OCI-LY3 (cell line): ENCODE measurements at regions not wholly inside any gene's neighbourhood (a gene's known extent, or its start where the extent isn't known, plus 50 kb on each side); places are given as distances from the start of the nearest gene placed in this dataset.

Experiments used
- H2AFZ ChIP-seq: fragments of 200-600, 300-600 bp; shearing (Covaris generic); 2 replicates; pipeline ENCODE4 v1.6.0; 2014; ENCODE audit warnings: antibody characterized with exemption, low read depth, low read length
- H3K27ac ChIP-seq: fragments of 200-600, 300-600 bp; sonication (generic); 2 replicates; pipeline ENCODE4 v1.5.1; 2014; ENCODE audit warnings: mild to moderate bottlenecking, low read length, moderate library complexity, mixed read lengths
- H3K27me3 ChIP-seq: fragments of 200-600, 300-600 bp; sonication (generic); 2 replicates; pipeline ENCODE4 v1.6.1; 2014; ENCODE audit warnings: low read depth, low read length, mixed read lengths
- H3K36me3 ChIP-seq: fragments of 200-600, 300-600 bp; sonication (generic); replicated peaks from 2 replicates; pipeline ENCODE3; 2014; ENCODE audit warnings: low read depth, low read length, mixed read lengths
- H3K4me1 ChIP-seq: fragments of 300-600, 200-600 bp; sonication (generic); 2 replicates; pipeline ENCODE4 v1.6.1; 2014; ENCODE audit warnings: low read length, mixed read lengths
- H3K4me2 ChIP-seq: fragments of 200-600, 300-600 bp; sonication (generic); 2 replicates; pipeline ENCODE4 v1.6.1; 2014; ENCODE audit warnings: low read length, mixed read lengths
- H3K4me3 ChIP-seq: fragments of 300-600, 200-600 bp; sonication (generic); 2 replicates; pipeline ENCODE4 v1.5.1; 2014; ENCODE audit warnings: antibody characterized with exemption, mild to moderate bottlenecking, low read length, moderate library complexity
- H3K79me2 ChIP-seq: fragments of 300-600, 200-600 bp; shearing (Covaris generic); 2 replicates; pipeline ENCODE4 v1.6.1; 2014; ENCODE audit warnings: mild to moderate bottlenecking, low read length, mixed read lengths
- H3K9ac ChIP-seq: fragments of 300-600, 200-600 bp; shearing (Covaris generic); 2 replicates; pipeline ENCODE4 v1.6.0; 2014; ENCODE audit warnings: mild to moderate bottlenecking, low read length, moderate library complexity
- H3K9me3 ChIP-seq: fragments of 200-600, 300-600 bp; shearing (Covaris generic); 2 replicates; pipeline ENCODE4 v1.6.1; 2014; ENCODE audit warnings: low read length, mixed read lengths; ENCODE audit not compliant: insufficient read depth
- H4K20me1 ChIP-seq: fragments of 200-600, 300-600 bp; sonication (generic); 2 replicates; pipeline ENCODE4 v1.6.1; 2016; ENCODE audit warnings: low read length, mixed read lengths; ENCODE audit not compliant: insufficient read depth
- EZH2phosphoT487 ChIP-seq: fragments of 200-600 bp; shearing (Covaris generic); IDR thresholded peaks from 2 replicates; pipeline ENCODE4 v1.6.1; 2018; ENCODE audit warnings: antibody characterized with exemption, mixed run types, low read depth
- TF ChIP-seq, protein P1 (sequence below): fragments of 200-600, 300-600 bp; sonication (generic); IDR thresholded peaks from 2 replicates; pipeline ENCODE4 v1.5.1; 2014; ENCODE audit warnings: antibody characterized with exemption, low read length, low read depth

DNA sequence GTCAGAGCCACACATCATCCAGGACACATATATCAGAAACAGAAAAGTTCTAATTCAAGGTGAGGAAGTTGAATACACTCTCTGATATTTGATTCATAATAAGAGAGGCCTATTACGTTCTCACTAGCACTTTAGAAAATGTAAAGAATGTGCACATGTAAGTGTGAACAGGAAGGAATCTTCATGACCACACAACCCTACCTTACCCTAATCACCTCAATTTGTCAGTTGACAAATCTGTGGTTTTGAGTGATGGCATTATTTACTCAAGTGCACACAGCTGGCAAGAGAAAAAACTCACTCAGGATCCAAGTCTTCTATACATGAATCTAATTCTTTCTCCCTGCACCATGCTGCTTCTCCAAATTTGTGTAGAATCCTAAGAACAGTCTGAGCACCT, 445.8 kb downstream of the SUCLA2 start:
- Histone ChIP-seq H3K79me2 (no peaks in the 10 kb centered on the region), H3K9me3 (no peaks in the 10 kb centered on the region), H3K4me3 (no peak overlapping the region), H3K4me2 (no peak overlapping the region), H4K20me1 (no peaks in the 10 kb centered on the region), H3K9ac (no peak overlapping the region), H3K4me1 (no peaks in the 10 kb centered on the region), H3K36me3 (no peaks in the 10 kb centered on the region), H2AFZ (no peak overlapping the region), H3K27me3 (no peaks in the 10 kb centered on the region), H3K27ac (no peak overlapping the region)
- TF ChIP-seq, protein P1, sequence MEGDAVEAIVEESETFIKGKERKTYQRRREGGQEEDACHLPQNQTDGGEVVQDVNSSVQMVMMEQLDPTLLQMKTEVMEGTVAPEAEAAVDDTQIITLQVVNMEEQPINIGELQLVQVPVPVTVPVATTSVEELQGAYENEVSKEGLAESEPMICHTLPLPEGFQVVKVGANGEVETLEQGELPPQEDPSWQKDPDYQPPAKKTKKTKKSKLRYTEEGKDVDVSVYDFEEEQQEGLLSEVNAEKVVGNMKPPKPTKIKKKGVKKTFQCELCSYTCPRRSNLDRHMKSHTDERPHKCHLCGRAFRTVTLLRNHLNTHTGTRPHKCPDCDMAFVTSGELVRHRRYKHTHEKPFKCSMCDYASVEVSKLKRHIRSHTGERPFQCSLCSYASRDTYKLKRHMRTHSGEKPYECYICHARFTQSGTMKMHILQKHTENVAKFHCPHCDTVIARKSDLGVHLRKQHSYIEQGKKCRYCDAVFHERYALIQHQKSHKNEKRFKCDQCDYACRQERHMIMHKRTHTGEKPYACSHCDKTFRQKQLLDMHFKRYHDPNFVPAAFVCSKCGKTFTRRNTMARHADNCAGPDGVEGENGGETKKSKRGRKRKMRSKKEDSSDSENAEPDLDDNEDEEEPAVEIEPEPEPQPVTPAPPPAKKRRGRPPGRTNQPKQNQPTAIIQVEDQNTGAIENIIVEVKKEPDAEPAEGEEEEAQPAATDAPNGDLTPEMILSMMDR: no peak
- no peak for TF ChIP-seq EZH2phosphoT487

DNA sequence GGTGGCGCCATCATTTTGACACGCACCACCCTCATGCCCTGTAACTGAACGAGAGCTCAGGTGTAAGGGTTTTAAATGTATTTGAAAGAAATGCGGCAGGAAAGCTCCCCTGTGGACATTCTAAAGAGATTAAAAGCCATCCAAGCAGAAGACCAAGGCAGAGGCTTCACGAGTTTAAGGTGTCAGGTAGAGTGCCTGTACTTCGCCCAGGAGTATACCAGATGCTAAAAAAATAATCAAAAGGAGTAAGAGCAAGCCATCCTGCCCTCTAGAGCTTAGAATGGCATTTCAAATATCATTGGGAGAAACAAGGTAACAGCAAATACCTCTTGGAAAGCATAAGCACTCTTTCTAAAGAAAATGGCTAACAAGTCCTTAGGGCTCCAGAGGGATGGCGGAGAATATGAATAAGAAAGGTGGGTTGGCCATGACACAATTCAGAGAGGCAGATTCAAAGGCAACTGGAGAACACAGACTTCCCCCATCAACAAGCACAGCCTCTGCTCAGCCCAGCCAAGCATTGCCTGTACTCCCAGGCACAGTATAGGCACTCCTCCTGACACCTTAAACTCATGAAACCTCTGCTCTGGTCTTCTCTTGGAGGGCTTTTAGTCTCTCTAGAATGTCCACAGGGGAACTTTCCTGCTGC, 447.6 kb downstream of the SUCLA2 start:
- Histone ChIP-seq H4K20me1 (no peaks in the 10 kb centered on the region), H3K4me1 (no peaks in the 10 kb centered on the region), H3K79me2 (no peaks in the 10 kb centered on the region), H3K4me3 (no peak overlapping the region), H3K4me2 (no peak overlapping the region), H3K36me3 (no peaks in the 10 kb centered on the region), H3K9me3 (no peaks in the 10 kb centered on the region), H3K27me3 (no peaks in the 10 kb centered on the region), H3K27ac (no peak overlapping the region), H3K9ac (no peak overlapping the region), H2AFZ (no peak overlapping the region)
- TF ChIP-seq, protein P1: no peak
- TF ChIP-seq EZH2phosphoT487: no peak

DNA sequence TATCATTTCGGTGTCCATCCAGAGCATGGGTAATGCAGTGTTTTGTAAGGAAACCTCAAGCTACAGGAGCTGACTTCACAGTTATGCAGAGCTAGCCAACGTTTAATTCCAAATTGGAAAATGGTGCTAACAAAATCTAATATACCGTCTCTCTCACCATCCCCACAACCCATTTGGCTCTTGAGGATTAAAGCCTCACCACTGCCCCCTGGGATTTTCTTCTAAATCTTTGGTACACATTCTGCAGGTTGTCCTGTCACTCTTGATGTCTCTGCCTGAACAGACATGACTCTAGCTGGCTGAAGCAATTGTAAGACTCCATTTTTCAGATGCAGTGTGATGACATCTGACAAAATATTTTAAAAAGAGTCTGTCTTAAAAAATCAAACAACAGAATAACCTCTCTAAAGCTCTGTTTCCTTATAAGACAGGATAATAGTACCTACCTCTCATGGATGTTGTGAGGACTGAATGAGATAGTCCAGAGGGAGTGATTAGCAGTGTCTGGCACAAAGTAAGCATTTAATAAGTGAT, 451.8 kb downstream of the SUCLA2 start:
- H3K4me1 ChIP-seq: no peaks in the 10 kb centered on the region
- H3K36me3 ChIP-seq: no peaks in the 10 kb centered on the region
- H4K20me1 ChIP-seq: no peaks in the 10 kb centered on the region
- no peak overlapping the region for H3K4me3 ChIP-seq
- H2AFZ ChIP-seq: no peak overlapping the region
- H3K4me2 ChIP-seq: no peak overlapping the region
- no peak overlapping the region for H3K9ac ChIP-seq
- TF ChIP-seq EZH2phosphoT487: no peak
- TF ChIP-seq, protein P1: no peak
- no peaks in the 10 kb centered on the region for H3K79me2 ChIP-seq
- no peaks in the 10 kb centered on the region for H3K9me3 ChIP-seq
- no peak overlapping the region for H3K27ac ChIP-seq
- 0 out of 2 replicates have a peak, but pooled peaks cover 8% of the 10 kb centered on the region for H3K27me3 ChIP-seq

DNA sequence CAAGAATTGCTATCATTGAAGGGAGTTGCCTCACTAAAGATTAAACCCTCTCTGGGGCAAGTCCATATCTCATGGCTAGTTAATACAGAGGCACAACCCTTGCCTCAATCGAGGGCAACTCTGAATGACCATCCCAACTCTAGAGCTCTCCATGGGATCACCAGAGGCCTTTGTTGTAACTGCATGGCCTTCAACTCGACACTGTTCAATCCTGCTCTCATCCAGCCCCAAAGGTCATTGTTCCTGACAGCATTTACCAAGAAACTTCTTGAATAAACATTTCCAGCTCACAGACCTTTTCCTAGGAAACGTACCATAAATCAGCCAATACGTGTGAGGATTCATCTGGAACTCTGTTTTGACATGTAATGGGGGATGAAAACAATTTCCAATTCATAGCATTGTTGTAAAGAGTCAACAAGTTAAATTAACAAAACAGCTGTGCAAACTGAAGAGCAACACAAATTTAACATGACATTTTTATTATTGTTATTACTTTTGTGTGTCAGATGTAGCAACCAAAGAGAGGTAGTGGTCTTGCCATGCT, 452.7 kb downstream of the SUCLA2 start:
- no peak overlapping the region for H2AFZ ChIP-seq
- H3K36me3 ChIP-seq: no peaks in the 10 kb centered on the region
- TF ChIP-seq EZH2phosphoT487: no peak
- TF ChIP-seq, protein P1: no peak

More for the DNA sequence above, 452.7 kb downstream of the SUCLA2 start:
- Histone ChIP-seq H3K9me3 (no peaks in the 10 kb centered on the region), H4K20me1 (no peaks in the 10 kb centered on the region), H3K4me1 (no peaks in the 10 kb centered on the region), H3K27ac (no peak overlapping the region), H3K9ac (no peak overlapping the region), H3K79me2 (no peaks in the 10 kb centered on the region), H3K4me3 (no peak overlapping the region), H3K4me2 (no peak overlapping the region), H3K27me3 (0 out of 2 replicates have a peak, but pooled peaks cover 8% of the 10 kb centered on the region)
